Duodenal mucosa (tissue), 2 donors: ENCODE measurements at regions not wholly inside any gene's neighbourhood (a gene's known extent, or its start where the extent isn't known, plus 50 kb on each side); places are given as distances from the start of the nearest gene placed in this dataset.
"Not testable (repeated sequence)": the region's sequence is repeated elsewhere in the genome, so short reads cannot be mapped to it uniquely, and the experiment has no call there.

Experiments
- H3K27ac ChIP-seq: one replicate; pipeline ENCODE4 v1.7.0; 2013; ENCODE audit warnings: low read depth, low read length
- H3K27me3 ChIP-seq, 2 donors: one replicate each; pipeline ENCODE4 v1.7.0; 2013; ENCODE audit warnings: low read length in 2 of 2, control low read depth in 1 of 2; ENCODE audit not compliant: insufficient read depth in 2 of 2, control insufficient read depth in 1 of 2
- H3K36me3 ChIP-seq, 2 donors: one replicate each; pipeline ENCODE4 v1.7.0; 2013; ENCODE audit warnings: low read length in 2 of 2, control low read depth in 1 of 2; ENCODE audit not compliant: insufficient read depth in 2 of 2, control insufficient read depth in 1 of 2
- H3K4me1 ChIP-seq, 2 donors: one replicate each; pipeline ENCODE4 v1.7.0; 2013; ENCODE audit warnings: low read length in 2 of 2, control low read depth in 1 of 2; ENCODE audit not compliant: insufficient read depth in 2 of 2, control insufficient read depth in 1 of 2
- H3K4me3 ChIP-seq, 2 donors: one replicate each; pipeline ENCODE4 v1.7.0; 2013; ENCODE audit warnings: low read length in 2 of 2, low read depth in 1 of 2
- H3K9ac ChIP-seq, 2 donors: one replicate each; pipeline ENCODE4 v1.7.0; 2013; ENCODE audit warnings: low read length in 2 of 2, low read depth in 1 of 2
- H3K9me3 ChIP-seq, 2 donors: one replicate each; pipeline ENCODE4 v1.7.0; 2013; ENCODE audit warnings: low read length in 2 of 2, control low read depth in 1 of 2; ENCODE audit not compliant: control insufficient read depth in 1 of 2

GRCh38 chr1:194058268-194058667 lies 871.9 kb upstream of the B3GALT2 start:
- not testable (repeated sequence) for H3K4me1 ChIP-seq, H3K27me3 ChIP-seq, H3K4me3 ChIP-seq, H3K9me3 ChIP-seq, H3K27ac ChIP-seq, H3K9ac ChIP-seq, H3K36me3 ChIP-seq

- Histone ChIP-seq H3K4me3 (no peak overlapping the region), H3K27ac (no peak overlapping the region)
These were observed 869.8 kb upstream of the B3GALT2 start for GRCh38 chr1:194056169-194056568.

GRCh38 chr1:194055536-194055935 lies 869.1 kb upstream of the B3GALT2 start:
- Histone ChIP-seq H3K36me3 (no peaks in the 10 kb centered on the region), H3K4me3 (no peak overlapping the region), H3K27me3 (no peaks in the 10 kb centered on the region), H3K9me3 (no peaks in the 10 kb centered on the region), H3K27ac (no peak overlapping the region), H3K4me1 (no peaks in the 10 kb centered on the region), H3K9ac (no peak overlapping the region)

More at GRCh38 chr1:194056169-194056568, 869.8 kb upstream of the B3GALT2 start:
- H3K27me3 ChIP-seq: no peaks in the 10 kb centered on the region
- no peaks in the 10 kb centered on the region for H3K9me3 ChIP-seq
- H3K4me1 ChIP-seq: no peaks in the 10 kb centered on the region
- H3K9ac ChIP-seq: no peak overlapping the region
- no peaks in the 10 kb centered on the region for H3K36me3 ChIP-seq

DNA sequence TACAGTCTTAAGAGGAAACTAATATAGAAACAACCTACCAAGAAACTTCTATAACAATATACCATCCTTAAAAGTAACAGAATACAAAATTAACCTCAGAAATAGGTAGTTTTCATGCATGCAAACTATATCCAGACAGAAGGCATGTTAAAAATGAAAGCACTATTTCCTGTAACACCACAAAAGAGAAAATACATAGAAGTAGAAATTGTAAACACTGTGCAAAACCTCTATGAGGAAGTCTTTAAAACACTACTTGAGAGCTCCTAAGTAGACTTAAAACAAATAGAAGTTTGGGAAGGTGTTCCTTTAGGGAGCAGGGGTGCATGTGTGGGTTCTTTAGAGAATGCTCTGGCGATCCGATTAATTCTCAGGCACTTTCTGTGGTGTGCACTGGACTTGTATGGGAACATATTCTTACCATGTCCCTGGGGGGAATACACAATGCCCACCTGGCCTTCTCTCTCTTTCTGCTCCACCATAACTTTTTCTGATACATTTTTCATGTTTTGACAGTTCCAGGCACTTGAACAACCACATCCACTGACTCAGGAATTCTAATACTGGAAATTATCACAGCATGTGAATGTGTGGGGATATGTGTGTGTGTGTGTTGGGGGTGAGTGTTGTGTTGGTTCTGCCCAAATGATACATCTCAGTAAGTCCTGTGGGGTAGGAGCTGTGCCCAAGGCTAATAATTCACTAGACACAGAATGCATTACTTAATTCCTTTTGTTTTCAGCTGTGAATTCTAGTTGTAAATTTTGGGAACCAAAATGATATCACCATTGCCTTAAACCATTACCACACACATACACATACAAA lies 866.3 kb upstream of the B3GALT2 start:
- Histone ChIP-seq H3K4me1 (no peaks in the 10 kb centered on the region), H3K9me3 (no peaks in the 10 kb centered on the region), H3K27me3 (no peaks in the 10 kb centered on the region), H3K27ac (no peak overlapping the region), H3K4me3 (no peak overlapping the region), H3K36me3 (no peaks in the 10 kb centered on the region), H3K9ac (no peak overlapping the region)

GRCh38 chr1:194047921-194048320 lies 861.5 kb upstream of the B3GALT2 start:
- no peak overlapping the region for H3K4me3 ChIP-seq
- H3K9ac ChIP-seq: no peak overlapping the region
- no peaks in the 10 kb centered on the region for H3K27me3 ChIP-seq
- no peaks in the 10 kb centered on the region for H3K36me3 ChIP-seq
- no peaks in the 10 kb centered on the region for H3K4me1 ChIP-seq
- no peak overlapping the region for H3K27ac ChIP-seq
- no peaks in the 10 kb centered on the region for H3K9me3 ChIP-seq

- Histone ChIP-seq H3K9me3 (no peaks in the 10 kb centered on the region), H3K27ac (no peak overlapping the region), H3K27me3 (no peaks in the 10 kb centered on the region), H3K4me1 (no peaks in the 10 kb centered on the region), H3K4me3 (no peak overlapping the region), H3K36me3 (no peaks in the 10 kb centered on the region), H3K9ac (no peak overlapping the region)
These were observed 860.8 kb upstream of the B3GALT2 start for GRCh38 chr1:194047206-194047605.

GRCh38 chr1:194045416-194045815 lies 859.0 kb upstream of the B3GALT2 start:
- Histone ChIP-seq H3K27me3 (no peaks in the 10 kb centered on the region), H3K9ac (no peak overlapping the region), H3K4me1 (no peaks in the 10 kb centered on the region), H3K4me3 (no peak overlapping the region), H3K9me3 (no peaks in the 10 kb centered on the region), H3K36me3 (no peaks in the 10 kb centered on the region), H3K27ac (no peak overlapping the region)

- H3K9me3 ChIP-seq: no peaks in the 10 kb centered on the region
- H3K27ac ChIP-seq: no peak overlapping the region
- H3K9ac ChIP-seq: no peak overlapping the region
- no peaks in the 10 kb centered on the region for H3K4me1 ChIP-seq
- H3K36me3 ChIP-seq: no peaks in the 10 kb centered on the region
- no peak overlapping the region for H3K4me3 ChIP-seq
- H3K27me3 ChIP-seq: no peaks in the 10 kb centered on the region
These were observed 858.5 kb upstream of the B3GALT2 start for GRCh38 chr1:194044892-194045291.

- H3K27me3 ChIP-seq: no peaks in the 10 kb centered on the region
- no peak overlapping the region for H3K27ac ChIP-seq
- H3K9me3 ChIP-seq: no peaks in the 10 kb centered on the region
- H3K4me3 ChIP-seq: no peak overlapping the region
- no peak overlapping the region for H3K9ac ChIP-seq
- H3K4me1 ChIP-seq: no peaks in the 10 kb centered on the region
- H3K36me3 ChIP-seq: no peaks in the 10 kb centered on the region
These were observed 857.8 kb upstream of the B3GALT2 start for GRCh38 chr1:194043984-194044755.

DNA sequence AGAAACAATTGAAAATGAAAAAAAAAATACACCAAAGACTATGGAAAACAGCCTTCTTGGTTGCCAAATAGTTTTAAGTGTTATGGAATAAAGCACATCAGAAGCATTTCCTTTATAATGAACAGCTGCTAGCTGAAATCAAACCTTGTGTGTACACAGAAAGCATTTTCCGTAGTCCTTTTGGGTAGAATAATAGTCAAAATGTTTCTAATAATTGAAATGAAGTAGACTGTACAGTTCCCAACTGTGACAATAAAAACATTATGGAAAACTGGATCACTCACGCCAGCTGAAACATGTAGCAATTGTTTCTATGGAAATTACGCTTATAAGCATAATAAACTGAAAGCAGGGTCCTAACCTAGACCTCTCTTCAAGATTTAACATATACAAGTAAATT lies 856.3 kb upstream of the B3GALT2 start:
- H3K9ac ChIP-seq: no peak overlapping the region
- no peaks in the 10 kb centered on the region for H3K27me3 ChIP-seq
- no peaks in the 10 kb centered on the region for H3K9me3 ChIP-seq

More for the DNA sequence above, 856.3 kb upstream of the B3GALT2 start:
- no peaks in the 10 kb centered on the region for H3K4me1 ChIP-seq
- H3K27ac ChIP-seq: no peak overlapping the region
- no peak overlapping the region for H3K4me3 ChIP-seq
- no peaks in the 10 kb centered on the region for H3K36me3 ChIP-seq
